IPS DF 4.7 (cell line): ENCODE measurements at regions not wholly inside any gene's neighbourhood (a gene's known extent, or its start where the extent isn't known, plus 50 kb on each side); places are given as distances from the start of the nearest gene placed in this dataset.

ENCODE experiments used
- DNase-seq: peaks from one replicate; pipeline ENCODE4 v3.0.0-alpha.2; 2013; ENCODE audit warnings: low spot score; ENCODE audit errors: extremely low read depth

- no peak for DNase-seq
Observed at GRCh38 chr10:125344573-125345171, 184.3 kb upstream of the CTBP2 start.

DNA sequence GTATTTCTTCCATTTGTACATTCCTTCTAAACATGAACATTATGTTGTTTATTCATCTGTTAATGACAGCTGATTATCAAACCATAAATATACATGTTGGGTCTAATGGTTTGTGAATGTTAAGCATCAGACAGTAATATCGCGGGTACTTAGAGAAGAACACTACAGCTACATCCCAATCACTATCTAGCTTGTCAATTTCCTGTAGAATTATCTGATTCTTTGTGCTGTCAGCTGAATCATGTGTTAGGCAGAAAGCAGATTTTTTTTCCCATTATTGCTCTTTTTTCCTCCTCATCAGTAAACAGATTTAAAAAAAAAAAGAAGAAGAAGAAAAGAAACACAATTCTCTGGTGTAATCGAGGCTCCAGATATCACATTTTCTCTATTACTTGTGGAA lies 183.6 kb upstream of the CTBP2 start:
- DNase-seq, result no peak

DNA sequence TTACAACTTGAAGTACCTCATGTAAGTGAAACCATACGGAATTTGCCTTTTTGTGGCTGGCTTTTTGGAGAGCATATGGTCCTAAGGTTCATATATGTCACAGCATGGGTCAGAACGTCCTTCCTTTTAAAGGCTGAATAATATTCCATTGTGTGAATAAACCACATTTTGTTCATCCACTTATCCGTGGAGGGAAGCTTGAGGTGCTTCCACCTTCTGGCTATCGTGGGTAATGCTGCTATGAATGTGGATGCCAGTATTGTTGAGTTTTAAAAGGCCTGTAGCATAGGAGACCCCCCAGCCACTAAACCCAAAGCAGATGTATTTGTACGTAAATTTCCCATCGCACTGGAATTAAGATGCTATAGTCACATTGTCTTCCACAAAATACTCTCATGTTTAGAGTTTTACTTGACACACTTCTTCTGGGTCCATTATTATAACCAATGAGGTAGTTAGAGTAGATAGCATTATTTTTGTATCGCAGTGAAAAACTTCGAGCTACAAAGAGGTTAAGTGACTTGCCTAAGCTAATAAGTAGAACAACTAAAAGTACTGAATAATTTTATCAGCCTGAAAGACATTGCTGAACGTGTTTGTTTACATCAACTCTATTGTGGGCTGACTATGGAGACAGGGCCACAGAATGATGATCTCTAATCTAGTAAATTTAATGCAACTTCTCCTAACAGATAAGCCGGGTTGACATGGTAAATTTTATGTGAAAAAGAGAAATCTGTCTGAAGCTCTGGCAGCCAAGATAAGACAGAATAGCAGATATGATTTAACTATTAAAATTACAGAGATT lies 183.0 kb upstream of the CTBP2 start:
- peak; percentile 25 for DNase-seq

GRCh38 chr10:125341611-125342010 lies 181.2 kb upstream of the CTBP2 start:
- no peak for DNase-seq

GRCh38 chr10:125340903-125341302 lies 180.5 kb upstream of the CTBP2 start:
- no peak for DNase-seq

DNA sequence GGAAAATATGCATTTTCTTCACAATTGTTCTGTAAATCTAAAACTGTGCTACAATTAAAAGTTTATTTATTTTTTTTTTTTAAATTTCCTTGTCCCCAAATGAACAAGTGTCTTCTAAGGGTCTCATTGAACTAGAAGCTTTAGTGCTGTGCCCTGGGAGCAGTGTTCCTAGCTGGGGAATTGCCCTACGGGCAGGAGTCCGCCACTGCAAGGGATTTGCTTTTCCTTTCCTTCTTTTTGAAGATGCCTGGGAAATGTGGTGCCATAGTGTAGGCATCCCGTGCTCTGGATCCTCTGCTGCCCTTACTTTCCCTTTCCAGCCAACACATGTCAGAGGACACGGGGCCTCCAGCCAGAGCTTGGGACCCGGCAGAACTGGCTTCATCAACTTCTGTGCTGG lies 177.1 kb upstream of the CTBP2 start:
- DNase-seq, result no peak

GRCh38 chr10:125334545-125334944 lies 174.2 kb upstream of the CTBP2 start:
- DNase-seq, result no peak

DNA sequence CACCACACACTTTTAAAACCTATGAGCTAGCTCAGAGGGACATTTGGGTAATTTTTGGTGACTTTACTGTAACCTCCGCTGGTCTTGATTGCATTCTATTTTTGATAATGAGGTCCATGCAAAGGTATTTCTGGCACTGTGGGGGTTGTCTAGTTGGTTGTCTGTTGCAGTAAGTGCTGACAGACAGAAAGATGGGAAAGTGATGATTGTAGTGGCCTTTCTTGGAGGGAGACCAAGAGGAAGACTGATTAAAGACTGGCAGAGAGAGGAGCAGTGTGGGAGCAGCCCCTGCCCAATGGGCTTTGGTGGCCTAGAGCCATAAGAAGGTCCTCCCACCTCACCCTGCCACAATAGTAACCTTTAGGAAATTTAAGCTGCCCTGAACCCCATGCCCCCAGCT lies 173.4 kb upstream of the CTBP2 start:
- DNase-seq, result no peak

DNA sequence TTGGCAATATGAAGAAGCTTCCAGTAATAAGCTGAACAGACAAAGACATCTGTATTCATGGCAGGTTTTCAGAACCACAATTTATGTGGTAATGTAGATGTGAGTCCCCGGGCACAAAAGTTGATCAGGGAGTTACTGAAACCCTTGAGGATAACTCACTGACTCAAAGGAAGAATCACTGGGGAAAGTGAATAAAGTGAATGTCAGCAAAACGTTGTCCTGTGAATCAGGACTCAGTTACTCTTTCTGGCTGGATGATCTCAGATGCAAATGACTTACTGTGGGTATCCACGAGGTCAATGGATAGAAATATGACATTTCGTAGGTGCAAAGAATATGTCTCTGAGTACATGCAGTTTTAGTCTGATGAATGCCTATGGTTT lies 172.8 kb upstream of the CTBP2 start:
- DNase-seq, result no peak

GRCh38 chr10:125332548-125333208 lies 172.3 kb upstream of the CTBP2 start:
- DNase-seq, result no peak

DNA sequence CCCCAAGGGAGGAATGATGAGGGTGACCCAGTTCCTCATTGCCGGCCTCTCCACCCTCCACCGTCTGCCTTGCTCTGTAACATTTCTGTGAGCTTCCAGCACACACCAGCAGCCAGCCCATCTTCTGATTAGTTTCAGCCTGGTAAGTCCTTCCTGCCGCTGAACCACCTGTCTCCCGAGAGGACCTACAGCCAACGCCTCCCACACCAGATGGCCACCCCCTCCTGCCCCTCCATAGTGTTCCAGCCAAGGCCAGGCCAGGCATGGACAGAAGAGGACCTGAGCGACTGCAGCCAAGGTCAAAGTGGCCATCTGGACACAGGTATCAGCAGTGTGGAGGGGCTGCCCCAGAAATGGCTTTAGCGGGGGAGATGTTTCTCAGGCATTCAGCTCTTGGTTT lies 170.7 kb upstream of the CTBP2 start:
- DNase-seq, result no peak

DNA sequence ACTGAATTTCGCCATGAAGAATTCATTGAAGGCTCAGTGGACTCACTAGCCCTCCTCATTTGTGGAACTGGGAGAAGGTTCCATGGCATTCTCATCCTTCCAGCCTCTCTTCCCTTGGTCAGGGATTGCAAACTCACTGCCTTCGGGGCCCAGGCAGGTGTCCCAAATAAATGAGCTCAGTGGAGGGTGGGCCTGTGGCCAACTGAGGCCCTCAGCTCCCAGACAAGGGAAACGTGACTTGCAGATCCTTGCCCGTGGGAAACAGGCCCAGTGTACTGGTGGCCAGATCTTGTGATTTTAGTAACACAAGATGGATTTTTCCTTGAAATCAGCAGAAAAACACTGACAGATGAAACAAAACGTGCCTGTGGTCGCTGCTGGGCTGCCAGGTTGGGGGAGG lies 168.7 kb upstream of the CTBP2 start:
- no peak for DNase-seq

DNA sequence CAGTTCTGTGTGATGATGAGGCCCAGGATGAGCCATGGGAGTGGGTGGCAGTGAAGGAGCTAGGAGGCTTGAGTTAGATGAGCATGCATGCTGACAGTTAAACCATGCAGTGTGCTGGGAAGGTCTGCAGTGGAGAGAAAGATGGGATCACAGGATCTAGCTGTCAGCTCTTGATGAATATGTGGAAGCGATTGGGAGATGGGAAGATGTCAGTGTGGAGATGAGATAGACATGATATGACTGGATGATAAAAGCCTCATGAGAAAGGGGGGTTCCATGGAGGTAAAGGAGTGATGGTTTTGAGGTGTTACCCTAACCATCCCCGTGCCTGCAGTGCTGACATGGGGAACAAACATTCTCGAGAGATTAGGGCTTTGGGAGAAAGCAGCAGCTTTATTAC lies 165.0 kb upstream of the CTBP2 start:
- DNase-seq, result no peak

DNA sequence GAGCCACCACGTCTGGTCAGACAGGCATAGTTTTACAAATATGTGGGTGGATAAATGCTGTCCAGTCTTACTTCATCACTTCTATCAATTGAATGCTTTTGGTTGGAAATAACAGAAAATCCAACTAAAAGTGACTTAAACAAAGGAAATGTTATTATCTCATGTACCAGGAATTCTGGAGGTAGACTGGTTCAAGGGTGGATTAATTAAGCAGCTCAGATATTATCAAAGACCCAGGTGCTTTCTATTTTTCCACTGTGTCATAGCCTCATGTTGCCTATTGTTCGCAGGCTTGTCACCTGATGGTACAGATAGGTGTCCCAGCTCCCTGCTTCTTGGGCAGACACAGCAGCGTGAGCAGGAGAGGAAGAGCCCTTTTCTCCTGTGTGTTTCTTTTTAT lies 156.1 kb upstream of the CTBP2 start:
- DNase-seq, result no peak

GRCh38 chr10:125300937-125301336 lies 140.6 kb upstream of the CTBP2 start:
- no peak for DNase-seq

- no peak for DNase-seq
Observed at GRCh38 chr10:125299461-125299860, 139.1 kb upstream of the CTBP2 start.

DNA sequence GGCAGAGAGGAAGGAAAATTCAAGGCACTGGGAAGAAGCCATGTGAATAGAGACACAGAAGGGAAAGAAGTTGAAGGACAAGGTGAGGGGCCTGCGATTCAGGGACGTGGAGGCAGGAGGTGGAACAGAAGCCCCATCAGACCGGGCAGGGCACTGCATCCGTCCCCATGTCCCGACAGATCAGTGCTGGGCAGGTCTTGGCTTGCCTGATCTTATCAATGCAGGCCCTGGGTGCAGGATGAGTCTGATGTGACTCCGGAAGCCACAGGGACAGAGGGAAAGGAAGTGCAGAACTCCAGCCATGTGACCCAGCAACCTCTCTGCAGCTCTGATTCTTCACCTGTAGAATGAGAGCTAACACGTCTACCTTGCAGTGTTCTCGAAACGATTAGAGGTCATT lies 136.2 kb upstream of the CTBP2 start:
- no peak for DNase-seq

GRCh38 chr10:125294109-125294508 lies 133.7 kb upstream of the CTBP2 start:
- DNase-seq, result no peak

DNA sequence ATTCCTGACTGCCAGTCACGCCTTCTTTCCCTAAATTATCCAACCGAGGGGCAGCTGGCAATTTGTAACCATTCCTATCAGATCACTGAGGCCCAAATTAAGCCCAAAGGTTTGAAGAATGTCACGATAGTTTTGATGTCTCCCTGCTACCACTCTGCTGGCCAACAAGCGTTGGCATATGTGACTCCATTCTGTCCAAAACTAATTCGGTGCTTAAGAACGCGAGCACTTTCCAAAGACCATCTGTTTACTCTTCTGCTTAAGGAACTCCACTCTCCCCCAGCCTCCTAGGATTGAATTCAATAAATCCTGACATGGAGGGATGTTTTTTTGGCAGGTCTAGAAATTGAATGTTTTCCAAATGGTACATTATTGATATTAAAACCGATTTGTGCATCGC lies 131.5 kb upstream of the CTBP2 start:
- DNase-seq, result no peak

DNA sequence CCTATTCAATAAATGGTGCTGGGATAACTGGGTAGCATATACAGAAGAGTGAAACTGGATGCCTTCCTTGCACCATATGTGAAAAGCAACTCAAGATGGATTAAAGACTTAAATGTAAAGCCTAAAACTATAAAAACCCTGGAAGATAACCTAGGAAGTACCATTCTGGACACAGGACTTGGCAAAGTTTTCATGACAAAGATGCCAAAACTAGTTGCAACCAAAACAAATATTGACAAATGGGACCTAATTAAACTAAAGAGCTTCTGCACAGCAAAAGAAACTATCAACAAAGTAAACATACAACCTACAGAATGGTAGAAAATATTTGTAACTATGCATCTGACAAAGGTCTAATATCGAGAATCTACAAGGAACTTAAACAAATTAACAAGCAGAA lies 129.1 kb upstream of the CTBP2 start:
- no peak for DNase-seq

- peak; percentile 64 for DNase-seq
Observed at GRCh38 chr10:125284875-125285597, 124.7 kb upstream of the CTBP2 start.
